GM12873 (cell line): ENCODE measurements at regions not wholly inside any gene's neighbourhood (a gene's known extent, or its start where the extent isn't known, plus 50 kb on each side); places are given as distances from the start of the nearest gene placed in this dataset.

Experiments
- TF ChIP-seq, protein P1 (sequence below): IDR thresholded peaks from 2 replicates; pipeline ENCODE4 v1.5.1; 2012; ENCODE audit warnings: low read depth, mild to moderate bottlenecking, moderate library complexity, low read length, control low read depth; ENCODE audit not compliant: insufficient read depth; ENCODE audit errors: missing control alignments

DNA sequence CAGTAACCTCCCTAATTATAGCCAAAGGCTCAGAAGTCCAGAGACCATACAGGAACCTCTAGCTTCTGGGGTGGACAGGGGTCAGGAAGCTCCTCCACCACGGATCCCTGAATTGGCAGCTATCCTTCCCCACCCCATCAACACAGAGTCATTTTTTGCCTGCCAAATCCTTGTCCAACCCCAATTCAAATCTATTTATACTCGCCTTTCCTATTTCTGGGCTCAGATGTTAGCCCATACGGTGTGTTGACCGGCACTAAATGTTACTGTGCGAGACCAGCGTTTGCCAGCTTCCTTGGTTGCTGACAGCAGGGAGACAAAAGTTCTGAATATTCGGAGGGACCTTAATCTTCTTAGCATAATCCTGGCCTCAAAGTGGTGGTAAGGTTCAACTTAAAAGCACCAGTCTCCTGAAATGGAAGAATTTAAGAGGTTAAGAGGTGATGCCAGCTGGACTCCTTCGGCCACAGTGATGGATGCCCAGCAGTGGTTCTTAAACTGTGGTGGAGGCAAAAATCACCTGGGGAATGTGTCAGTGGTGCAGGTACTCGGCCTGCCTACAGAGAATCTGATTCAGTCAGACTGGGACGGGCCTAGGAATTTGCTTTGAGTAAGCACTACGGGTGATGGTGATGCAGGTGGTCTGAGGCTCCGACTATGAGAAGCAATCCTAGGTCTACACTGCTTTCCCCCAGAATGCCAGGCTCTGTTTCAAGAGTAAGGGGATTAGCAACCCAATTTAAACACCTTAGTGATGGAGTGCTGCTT, 204.8 kb upstream of the MEF2C start:
- TF ChIP-seq, protein P1, sequence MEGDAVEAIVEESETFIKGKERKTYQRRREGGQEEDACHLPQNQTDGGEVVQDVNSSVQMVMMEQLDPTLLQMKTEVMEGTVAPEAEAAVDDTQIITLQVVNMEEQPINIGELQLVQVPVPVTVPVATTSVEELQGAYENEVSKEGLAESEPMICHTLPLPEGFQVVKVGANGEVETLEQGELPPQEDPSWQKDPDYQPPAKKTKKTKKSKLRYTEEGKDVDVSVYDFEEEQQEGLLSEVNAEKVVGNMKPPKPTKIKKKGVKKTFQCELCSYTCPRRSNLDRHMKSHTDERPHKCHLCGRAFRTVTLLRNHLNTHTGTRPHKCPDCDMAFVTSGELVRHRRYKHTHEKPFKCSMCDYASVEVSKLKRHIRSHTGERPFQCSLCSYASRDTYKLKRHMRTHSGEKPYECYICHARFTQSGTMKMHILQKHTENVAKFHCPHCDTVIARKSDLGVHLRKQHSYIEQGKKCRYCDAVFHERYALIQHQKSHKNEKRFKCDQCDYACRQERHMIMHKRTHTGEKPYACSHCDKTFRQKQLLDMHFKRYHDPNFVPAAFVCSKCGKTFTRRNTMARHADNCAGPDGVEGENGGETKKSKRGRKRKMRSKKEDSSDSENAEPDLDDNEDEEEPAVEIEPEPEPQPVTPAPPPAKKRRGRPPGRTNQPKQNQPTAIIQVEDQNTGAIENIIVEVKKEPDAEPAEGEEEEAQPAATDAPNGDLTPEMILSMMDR = no peak

DNA sequence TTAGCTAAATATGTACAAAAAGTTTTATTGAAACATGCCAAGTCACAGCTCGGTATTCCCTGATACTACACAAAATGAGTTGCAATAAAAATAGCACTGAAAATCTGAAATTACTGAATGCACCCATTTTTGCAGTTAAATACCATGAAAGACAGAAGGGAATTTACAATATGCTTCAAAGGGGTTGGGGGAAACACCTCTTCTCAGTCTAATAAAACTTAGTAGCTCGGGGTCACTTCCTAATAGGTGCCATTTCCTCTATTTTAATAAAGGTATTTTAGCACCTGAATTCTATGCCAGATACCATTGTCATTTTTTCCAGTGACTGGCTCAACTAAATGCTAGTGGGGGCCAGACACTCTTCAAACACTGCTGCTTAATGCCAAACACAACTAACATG, 204.1 kb upstream of the MEF2C start:
- TF ChIP-seq, protein P1 = no peak

DNA sequence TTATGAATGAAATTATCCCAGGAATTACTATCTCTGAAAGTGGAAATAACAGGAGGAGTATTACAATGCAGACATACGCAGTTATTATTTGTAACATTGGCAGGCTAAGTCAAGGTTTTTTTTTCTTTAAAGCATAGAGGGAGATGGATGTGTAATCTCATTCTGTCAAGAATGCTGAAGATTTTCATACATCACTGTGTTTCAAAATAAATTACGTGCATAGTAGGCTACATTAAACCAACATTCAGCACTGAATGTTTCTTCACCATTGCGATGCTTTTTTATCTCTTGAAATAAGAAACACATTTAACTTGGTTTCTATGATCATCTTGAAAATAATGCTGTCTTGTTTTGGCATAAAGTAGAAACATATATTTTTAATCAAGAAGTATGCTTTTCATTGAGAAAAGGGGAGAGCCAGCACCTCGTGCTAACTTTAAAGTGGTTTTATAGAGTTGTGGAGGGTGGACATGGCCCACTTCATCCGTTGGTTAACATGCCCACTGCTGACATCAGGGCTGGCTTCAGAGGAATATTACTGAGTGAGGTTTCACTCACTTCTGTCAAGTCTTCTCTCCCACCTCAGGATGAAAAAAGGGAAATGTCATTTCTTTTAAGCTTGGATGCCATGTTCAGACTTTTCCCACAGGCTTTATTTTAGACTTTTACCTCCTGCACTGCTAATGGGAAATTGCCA, 203.6 kb upstream of the MEF2C start:
- TF ChIP-seq, protein P1 = no peak

DNA sequence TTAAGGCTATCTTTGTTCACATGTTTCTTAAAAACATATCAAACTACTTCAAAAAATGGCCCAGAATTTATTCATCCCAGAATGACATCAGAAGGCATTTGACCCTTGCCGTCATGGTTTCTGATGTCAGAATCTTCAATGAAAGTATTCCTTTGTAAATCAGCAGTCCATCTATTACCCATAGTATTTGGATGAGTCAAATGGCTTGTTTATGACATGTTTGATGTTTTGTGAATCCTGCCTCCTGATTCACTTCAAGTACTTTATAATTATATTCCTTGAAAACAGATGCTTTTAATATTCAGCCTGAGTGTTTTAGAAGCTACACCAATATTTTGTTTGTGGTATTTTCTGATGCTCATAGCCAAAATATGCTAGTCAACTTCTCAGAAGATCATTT, 200.8 kb upstream of the MEF2C start:
- TF ChIP-seq, protein P1 = no peak

DNA sequence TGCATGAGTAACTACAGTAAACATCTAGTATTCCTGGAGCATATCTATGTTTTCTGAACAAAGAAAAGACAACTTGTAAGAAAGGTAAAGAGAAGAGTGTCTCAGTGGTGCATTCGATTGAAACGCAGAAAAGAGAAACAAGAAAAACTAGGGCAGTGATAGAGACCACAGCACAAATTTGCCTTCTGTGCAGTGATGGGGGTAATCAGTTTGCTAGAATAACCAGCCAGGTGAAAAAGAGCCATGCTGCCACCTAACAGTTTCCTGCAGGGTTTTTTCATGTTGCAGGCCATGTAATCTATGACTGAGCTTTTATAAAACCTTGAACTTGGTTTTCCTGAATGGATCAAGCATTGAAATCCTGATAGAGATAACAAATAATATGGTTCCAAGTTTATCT, 198.4 kb upstream of the MEF2C start:
- TF ChIP-seq, protein P1 = peak; percentile 5

DNA sequence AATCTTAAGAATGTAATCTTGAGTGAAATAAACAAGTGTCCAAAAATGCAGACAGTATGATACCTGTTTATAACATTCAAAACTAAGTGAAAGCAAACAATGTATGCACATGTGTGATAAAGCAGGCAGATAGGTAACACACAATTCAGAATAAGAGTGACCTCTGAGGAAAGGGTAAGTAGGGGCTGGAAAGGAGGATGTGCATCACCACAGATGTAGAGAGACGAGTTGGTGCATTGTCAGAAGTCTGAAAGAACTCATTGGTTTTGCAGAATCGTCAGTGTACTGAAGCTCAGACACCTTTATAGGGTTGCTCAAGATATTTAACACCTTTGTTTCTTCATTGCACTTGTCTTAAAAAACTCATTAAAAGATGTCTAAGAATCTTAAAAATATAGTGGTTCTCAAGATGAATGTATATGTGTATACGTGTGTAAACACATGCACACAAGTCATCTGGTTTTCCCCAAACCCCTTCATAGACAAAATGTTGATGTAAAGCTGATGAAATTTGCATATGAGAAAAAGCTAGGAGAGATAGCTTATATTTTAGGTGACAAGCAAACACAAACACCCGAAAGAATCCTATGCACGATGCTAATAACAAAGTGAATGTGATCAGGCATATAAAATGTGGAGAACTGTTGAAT, 197.6 kb upstream of the MEF2C start:
- TF ChIP-seq, protein P1 = no peak

DNA sequence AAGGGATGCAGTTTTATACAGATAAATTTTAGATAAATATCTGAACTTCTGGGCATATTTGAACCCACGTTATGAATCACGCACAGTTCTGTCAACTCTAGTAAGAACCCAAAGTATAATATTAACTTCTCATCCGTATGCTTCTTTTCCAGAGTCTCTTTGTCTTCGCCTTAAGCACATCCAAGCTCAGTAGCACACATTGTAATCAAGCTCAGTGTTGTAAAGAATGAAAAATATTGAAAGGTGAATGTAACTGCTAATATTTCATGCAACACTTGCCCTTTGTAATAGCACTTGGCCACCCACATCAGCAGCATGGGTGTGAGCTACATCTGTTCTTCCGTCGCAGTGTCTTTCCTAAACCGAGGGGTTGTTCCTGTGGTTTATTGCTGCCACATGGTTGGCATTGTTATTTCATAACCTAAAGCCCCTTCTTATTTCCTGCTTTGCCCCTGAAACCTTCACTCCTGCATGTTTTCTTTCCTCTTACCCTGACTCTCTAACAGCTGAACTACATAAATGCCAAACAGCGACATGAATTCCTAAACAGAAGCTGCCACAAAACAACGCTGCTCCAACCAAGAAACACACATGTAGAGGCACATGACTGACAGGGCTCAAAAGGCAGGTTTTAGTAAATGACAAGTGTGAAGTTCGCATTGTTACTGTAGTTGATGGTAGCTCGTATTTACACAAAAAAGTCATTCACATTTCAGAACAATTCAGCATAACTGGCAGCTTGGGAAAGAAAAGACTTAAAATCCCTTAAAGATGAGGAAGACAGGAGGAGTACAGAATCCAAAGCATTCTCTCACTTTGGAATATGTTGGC, 190.1 kb upstream of the MEF2C start:
- TF ChIP-seq, protein P1 = no peak
